Activated CD4-positive, CD25-positive, alpha-beta regulatory T cell treated with anti-CD3 and anti-CD28 coated beads, Interleukin-2, amount 50 U/mL, for 72 hours (primary cell): ENCODE measurements at regions not wholly inside any gene's neighbourhood (a gene's known extent, or its start where the extent isn't known, plus 50 kb on each side); places are given as distances from the start of the nearest gene placed in this dataset.
"Not testable (repeated sequence)": the region's sequence is repeated elsewhere in the genome, so short reads cannot be mapped to it uniquely, and the experiment has no call there.

ENCODE experiments used
- DNase-seq: peaks from one replicate; pipeline ENCODE4 v3.0.0; 2021

DNA sequence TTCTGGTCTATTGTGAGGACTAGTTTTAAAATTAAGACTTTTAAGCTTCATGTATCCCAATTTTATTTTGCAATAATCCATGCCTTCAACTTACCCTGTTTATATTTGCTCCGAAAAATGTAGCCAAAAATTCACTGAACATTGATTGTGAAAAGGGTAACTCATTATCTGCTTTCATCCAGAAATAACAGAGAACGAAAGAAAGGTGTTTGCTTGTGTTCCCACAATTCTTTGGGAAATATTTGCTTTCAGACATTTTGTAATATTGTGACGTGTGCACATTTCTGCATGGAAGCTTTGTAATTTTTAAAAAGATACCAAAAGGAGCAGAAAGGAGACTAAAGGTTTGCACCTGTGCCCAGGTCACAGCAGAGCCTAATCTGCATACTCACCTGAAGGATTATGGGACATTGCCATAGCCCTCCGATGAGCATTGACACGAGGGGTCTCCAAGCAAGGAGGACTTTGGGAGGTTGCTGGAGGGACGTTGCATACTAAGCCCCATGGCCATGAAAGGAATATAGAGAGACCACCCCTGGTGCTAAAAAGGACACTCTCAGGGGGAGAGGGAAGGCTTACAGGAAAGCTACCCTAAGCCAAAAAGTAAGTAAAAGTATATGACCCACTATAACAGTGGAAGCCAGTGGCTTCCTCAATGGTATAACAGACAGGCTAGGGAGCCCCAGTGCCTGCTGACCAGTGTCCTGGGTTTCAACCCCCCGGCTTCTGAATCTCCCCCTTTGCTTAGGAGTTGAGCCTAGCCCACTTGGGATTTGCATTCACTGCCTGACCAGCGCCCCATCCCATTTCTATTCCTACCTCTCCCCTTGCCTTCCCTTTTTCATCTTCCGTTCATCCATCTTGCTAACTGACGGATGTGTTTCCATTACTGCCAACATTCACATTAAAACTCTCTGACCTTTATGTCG lies 148.6 kb upstream of the ZC3H12A start:
- no peak for DNase-seq

DNA sequence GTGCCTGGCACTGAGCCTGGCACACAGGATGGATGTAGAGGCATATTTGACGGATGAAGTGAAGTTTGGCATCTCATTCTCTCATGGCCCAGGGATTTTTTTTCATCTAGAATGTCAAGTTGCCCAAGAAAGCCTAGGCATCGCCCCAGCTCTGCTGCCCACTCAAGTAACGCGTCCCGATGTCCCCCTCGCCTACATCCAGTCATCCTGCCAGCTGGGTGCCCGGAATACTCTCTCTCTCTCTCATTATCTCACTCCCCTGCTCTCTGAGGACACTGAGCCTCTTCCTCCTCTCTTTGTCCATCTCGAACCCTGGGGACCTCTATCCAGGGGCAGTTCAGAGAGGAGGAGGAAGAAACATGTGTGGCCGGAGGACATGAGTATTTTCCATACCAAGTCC lies 142.3 kb upstream of the ZC3H12A start:
- no peak for DNase-seq

DNA sequence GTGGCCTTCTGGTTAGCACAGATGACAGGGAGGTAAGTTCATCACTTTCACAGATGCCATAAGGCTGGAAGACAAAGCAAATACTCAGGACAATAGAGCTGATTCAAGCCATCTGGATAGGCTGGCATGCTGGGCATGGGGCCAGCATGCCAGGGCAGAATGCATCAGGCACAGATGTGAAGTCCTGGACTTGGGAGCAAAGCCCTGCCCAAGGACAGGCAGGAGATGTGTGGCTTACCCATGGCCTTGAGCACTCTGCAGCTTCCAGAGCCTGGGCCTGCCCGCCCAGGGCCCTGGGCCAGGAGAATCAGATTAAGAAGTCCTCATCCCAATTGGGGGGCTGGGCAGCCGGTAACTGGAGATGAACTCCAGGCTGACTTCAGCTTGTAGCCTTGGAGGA lies 135.7 kb upstream of the ZC3H12A start:
- no peak for DNase-seq

DNA sequence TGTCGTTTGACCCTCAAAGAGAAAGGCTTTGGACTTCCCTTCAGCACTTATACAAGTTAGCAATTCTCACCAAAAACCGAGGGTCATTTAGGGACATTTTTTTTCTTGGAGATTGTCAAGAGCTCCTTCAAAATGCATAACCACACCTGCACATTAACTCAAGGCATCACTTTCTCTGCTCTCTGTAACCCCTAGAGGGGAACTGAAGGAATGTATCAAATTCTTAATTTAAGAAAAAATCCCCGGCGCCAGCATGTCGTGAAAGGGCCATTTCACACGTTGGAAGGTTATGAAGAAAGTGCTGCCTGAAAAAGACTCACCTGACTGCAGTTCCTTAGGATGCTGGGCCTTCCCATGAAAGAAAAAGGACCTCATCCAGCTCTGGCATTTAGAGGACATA lies 131.6 kb upstream of the ZC3H12A start:
- no peak for DNase-seq

DNA sequence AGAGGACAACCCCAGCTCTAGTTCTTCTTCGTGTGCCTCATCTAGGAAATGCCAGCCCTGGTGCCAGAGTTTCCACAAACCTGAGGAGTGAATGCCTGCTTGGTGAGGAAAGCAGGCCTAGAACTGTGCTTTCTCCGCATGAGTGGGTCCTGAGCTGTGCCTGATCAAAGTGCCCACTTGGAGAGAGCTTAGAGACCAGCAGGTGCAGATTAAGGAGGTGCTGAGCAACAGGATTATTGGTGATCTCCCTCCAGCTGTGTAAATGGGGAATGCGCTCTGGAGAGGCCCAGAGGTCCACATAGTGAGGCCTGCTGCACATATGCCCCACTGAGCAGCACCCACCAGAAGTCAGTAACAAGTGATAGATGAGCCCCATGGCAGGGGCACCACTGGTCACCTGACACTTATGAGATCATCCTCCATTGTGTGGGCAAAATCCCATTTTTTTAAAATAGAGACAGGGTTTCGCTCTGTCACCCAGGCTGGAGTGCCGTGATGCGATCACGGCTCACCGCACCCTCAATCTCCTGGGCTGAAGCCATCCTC lies 127.2 kb upstream of the ZC3H12A start:
- DNase-seq = no peak

DNA sequence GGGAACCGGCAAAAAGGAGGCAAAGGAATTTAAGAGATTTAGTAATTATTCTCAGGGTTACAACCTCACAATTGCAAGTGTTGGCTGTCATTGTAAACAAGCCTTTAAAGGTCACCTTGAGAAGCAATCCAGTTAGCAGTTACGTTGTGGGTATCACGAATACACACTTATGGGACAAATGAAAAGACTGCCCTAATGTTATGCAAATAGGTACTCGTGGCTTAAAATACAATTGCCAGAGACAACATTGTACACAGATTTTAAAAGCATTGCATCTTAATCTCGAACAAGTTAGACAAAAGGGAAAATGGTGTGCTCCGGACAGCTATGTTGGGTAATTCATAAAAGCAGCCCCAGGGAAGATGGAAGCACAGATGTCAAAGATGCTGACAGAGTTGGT lies 120.5 kb upstream of the ZC3H12A start:
- DNase-seq = no peak

DNA sequence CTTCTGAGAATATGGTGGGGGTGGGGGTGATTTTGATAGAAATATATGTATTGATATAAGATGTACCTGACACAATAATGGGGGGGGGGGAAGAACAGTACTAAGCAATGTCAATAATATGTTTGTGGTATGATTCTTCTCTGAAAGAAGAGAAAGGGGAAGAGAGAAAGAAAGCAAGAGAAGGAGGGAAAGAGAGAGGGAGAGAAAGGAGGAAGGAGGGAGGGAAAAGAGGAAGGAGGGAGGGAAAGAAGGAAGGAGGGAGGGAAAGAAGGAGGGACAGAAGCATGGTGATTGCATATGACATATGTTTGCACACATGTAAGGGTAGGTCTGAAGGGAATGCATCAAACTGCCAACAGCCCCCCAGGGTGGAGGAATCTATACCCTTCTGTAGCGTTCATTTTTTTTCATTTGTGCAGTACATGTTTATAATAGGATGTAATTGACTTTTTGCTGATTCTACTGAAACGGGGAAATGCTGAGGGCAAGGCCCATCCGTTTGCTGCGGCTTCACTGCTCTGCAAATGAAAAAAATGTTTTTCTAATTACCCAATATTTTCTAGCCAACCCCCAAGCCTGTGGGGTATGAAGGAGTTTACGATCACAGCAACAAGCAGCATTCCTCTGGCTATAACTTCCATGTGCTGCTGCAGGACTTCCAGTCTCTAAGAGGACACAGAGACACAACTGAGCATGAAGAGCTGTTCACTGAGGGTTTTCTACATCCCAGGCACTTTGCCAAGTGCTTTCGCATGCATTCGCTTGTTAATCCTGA lies 119.3 kb upstream of the ZC3H12A start:
- DNase-seq = no peak

DNA sequence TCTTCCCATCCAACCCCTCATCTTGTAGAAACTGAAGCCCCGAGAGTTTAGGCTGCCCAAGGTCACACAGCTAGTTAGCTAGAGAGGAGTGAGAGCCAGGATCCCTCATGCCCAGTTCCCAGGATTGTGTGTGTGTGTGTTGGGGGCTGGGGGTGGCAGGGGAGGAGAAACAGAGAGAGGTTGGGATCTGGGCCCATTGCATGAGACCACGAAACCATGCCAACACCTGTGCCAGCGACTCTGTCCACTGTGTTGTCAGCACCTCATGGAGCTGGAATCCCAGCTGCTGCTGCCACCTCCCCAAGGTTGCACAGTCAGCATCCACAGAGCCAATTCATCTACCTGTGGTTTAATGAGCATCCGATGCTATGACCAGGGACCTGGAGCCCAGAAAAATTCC lies 115.4 kb upstream of the ZC3H12A start:
- no peak for DNase-seq

DNA sequence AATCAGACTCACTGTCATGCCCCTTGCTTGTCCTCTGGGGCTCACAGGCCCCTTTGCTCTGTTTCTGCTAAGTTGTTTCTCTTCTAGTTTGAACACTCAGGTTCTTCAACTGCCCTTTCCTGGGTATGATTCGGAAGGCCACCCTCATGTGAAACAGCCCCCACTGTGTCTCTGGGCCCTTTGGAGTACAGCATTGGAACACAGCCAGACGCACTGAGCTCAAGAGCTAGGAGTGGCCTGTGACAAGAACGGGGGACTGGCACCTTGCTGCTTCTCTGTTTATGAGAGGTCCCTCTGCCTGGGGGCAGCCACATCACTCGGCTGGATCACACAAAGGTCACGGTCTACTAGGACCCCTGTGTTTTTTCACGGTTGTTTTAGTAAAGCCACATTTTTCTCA lies 114.4 kb upstream of the ZC3H12A start:
- no peak for DNase-seq

DNA sequence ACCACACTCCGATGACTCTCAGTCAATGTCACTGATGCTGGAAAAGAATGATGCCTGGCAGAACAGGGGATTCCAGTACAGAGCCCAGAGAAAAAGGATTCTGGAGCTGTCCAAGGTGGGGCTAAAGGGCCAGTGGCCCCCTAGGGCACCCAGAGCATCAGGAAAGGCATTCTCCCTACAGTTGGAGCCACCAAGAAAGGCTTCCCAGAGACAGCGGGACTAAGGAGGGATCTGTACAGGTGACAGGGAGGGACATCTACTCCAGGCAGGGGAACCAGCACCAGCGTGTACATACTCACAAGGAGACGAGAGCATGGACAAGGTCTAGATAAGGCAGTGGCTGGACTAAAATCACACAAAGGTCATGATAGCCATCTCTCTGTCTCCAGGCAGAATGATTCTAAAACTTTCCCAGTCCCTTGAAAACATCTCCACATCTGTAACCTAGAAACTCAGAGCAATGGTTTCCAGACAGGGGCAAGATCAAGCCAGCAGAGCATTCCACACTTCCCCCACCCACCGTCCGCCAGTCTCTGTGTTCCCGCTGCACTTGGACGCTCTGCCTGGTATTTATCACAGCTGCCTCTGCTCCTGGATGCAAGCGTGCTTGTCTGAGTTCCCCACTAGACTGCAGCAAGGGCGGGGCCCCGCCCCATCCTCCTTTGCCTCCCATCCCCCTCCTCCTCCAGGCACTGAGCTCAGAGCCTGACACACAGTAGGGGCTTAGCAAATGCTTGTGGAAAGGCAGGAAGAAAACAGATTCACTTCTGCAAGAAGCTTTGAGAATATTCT lies 111.6 kb upstream of the ZC3H12A start:
- no peak for DNase-seq

DNA sequence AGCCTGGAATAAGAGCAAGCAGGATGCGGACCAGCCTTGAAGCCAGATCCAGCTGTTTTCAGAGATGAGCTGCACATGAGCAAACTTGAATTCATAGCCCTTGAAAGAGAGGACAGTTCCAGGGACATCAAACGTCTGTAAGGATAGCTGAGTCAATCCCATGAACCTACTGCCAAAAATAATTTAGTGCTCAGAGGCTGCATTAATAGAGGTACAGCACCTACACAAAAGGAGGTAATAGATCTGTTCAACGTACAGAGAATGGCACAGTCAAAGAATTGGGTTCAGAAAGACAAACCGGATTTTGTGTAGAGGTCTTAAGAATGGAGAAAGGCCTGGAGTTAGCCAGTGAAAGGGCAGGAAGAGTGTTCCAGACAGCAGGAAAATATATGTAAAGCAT lies 110.8 kb upstream of the ZC3H12A start:
- DNase-seq = no peak

DNA sequence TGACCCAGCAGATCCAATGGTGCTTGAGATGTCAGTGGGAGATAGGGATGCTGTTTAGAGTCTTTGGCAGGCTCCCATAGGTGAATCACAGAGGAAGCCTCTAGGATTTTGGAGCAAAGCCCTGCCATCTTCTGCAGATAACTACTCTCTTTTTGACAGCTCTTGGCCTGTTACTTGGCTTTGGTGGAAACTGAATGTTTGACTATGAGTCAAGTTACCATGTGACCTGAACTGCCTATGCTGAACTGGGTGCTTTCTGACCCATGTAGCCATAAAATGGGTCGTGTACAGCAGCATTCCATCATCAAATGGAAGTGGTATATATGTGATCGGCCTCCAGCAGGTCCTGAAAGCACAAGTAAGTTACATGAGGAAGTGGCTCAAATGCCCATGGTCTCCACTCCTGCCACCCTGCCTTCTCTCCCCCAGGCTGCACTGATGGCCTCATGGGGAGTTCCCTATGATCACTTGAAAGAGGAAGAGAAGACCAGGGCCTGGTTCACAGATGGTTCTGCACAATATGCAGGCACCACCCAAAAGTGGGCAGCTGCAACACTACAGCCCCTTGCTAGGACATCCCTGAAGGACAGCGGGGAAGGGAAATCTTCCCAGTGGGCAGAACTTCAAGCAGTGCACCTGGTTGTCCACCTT lies 105.6 kb upstream of the ZC3H12A start:
- DNase-seq = not testable (repeated sequence)

DNA sequence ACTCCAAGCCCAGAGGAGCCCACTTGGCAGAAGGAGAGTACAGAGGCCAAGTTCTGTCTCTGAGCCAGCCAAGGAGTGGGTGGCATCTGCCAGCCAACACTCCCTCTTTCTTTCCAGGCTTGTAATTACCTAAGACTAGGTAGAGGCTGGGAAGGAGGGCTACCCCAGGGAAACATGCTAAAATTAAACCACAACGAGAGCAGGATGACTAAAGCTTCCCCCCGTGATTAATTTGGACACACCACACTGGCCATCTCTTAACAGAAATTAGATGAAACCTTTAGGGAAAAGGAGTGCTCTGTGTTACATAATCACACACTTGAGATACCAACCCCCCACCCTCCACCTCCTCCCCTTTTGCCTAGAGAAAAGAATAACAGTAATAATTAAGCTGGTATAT lies 102.1 kb upstream of the ZC3H12A start:
- no peak for DNase-seq

DNA sequence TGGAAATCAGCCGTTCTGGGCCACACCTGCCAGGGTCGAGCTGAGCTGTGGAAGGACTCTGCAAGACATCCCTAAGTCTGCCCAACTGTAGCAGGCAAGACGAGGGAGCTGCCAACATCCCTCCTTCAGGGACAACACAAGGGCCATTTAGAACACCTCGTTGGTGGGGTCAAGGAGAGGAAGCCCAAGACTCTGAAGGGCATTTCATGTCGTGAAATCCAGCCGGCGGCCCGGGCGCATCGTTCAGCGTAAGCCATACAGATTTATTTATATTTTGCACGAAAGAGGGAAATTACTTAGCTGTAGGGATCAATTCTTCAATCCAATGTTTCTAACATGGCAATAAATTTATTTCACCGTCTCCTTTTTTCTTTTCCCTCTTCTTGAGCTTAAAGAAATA lies 101.7 kb upstream of the ZC3H12A start:
- DNase-seq = no peak

DNA sequence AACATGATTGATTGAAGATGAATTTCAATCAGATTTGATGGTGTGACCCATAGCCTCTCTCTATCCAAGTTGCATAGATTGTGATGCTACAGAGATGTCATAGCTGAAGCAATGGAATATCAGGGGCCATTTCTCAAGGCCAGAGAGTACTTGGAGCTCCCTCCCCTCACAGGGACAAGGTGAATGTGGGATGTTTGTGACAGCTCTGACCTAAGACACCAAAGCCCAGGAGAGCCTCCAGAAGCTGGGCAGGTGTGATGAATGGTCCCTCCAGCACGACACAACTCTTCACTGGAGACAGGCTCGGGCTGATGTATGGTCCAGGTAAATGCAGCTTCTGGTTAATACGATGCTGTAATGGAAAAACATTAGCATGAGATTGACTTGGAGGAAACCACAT lies 101.0 kb upstream of the ZC3H12A start:
- no peak for DNase-seq

DNA sequence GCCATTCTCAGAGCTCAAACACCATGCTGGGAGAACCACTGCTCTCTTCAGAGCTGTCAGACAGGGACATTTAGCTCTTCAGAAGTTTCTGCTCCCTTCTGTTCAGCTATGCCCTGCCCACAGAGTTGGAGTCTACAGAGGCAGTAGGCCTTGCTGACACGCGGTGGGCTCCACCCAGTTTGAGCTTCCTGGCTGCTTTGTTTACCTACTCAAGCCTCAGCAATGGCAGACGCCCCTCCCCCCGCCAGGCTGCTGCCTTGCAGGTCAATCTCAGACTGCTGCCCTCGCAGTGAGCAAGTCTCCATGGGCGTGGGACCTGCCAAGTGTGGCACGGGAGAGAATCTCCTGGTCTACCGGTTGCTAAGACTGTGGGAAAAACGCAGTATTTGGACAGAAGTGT lies 93.8 kb upstream of the ZC3H12A start:
- DNase-seq = not testable (repeated sequence)

DNA sequence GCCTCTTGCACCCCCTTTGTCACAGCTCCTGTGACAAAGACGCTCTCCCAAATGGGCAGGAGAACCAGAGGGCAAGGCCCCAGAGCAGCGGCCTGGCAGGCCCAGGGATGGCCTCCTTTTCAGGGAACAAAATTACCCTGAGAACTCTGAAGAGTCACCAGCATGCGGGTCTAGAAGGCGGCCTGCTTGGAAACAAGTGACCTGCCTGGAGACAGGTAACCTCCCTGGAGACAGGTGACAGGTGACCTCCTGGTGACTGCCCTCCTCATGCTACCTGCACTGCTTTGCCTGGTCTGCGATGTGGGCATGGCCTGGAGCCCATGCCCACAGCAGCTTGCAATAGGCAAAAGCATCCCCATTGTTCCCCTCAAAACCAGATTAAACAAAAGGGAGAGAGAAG lies 86.5 kb upstream of the ZC3H12A start:
- DNase-seq = no peak

DNA sequence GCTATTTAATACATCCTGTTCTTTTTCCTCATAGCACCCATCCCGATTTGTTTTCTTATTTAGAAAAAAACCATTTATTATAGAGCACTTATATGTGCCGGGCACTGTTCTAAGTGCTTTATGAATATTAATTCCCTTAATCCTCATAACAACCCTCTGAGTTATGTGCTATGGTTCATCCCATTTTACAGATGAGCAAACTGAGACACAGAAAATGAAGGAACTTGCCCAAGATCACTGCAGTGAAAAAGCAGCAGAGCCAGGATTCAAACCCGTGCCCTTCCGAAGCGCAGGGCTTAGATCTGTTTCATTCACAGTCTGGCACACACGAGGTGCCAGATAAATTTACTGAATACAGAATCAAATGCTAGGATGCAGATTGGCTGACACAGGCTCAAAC lies 85.1 kb upstream of the ZC3H12A start:
- DNase-seq = no peak

DNA sequence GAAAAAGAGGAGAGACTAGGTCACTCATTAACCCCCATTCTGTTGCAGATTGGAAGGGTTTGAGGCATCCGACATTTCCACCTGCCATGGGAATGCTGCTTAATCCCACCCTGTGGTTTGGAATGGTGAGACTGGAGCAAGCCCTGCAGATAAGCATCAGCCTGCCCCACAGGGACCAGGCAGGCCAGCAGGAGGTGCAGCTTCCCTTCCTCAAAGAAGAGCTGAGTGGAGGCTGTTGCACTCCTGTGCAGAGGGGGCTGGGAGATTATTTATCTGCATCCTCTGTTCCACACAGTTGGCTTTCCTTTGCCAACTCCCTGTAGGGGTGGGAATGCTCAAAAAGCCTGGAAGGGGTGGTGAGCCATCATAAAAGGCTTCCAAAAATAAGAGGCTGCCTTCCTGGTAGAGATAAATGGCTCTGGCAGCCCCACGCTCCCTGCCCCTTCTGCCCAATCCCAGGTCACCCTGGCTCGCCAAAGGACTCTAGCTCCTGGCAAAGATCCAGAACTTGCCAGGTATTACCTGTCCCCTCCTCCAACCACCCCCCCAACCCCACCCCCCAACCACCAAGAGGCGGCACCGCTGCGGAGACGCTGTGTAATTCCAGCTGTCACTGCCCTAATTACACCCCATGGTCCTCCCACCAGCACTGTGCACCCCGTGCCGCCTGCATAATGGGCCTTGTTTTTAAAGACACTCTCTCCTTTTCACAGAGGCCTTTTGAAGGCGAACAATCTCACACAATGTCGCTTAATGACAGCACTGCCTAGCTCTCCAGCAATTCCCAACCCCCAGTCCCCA lies 83.0 kb upstream of the ZC3H12A start:
- DNase-seq = no peak

DNA sequence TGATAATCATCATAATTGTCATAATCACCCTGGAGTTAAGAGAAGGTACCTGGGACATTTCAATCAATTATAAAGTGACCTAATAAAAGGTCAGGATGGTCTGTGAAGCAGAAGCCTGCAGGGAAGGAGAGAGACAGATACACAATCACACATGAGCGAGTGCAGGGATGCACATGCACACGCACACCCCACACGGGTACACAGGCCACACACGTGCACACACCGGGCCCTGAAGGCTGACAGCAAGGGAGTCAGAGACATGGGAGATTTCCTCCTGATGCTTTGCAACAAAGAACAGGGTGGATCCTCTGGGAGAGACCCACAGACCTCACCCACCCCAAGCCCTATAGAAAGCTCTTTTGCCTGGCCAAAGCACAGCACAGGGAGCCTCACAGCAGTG lies 82.3 kb upstream of the ZC3H12A start:
- no peak for DNase-seq
